Cardiac fibroblast (primary cell): ENCODE measurements at regions not wholly inside any gene's neighbourhood (a gene's known extent, or its start where the extent isn't known, plus 50 kb on each side); places are given as distances from the start of the nearest gene placed in this dataset.

ENCODE experiments used
- DNase-seq, 2 donors: peaks; one replicate each; pipeline versions ENCODE4 v3.0.0 to v3.0.0-alpha.2; 2010; ENCODE audit warnings: low read depth in 2 of 2
- H3K4me3 ChIP-seq, 2 donors: replicated peaks in 1 of 2; 1 replicate in 1 of 2; 2 replicates in 1 of 2; pipeline ENCODE4 v1.5.1; 2011; ENCODE audit warnings: low read depth in 2 of 2, low read length in 2 of 2, mild to moderate bottlenecking in 2 of 2, moderate library complexity in 1 of 2
- CTCF ChIP-seq: IDR thresholded peaks from one replicate; pipeline ENCODE4 v1.5.1; 2011; ENCODE audit warnings: low read depth, mild to moderate bottlenecking, low read length, inconsistent platforms

GRCh38 chr1:229106526-229107125, 164.3 kb upstream of the RAB4A start:
- no peak for DNase-seq
- no peak overlapping the region for H3K4me3 ChIP-seq
- no peak for TF ChIP-seq CTCF

- DNase-seq, result no peak
- no peak for TF ChIP-seq CTCF
- H3K4me3 ChIP-seq, result no peak overlapping the region
Observed at GRCh38 chr1:229107304-229107815, 163.6 kb upstream of the RAB4A start.

- no peak for TF ChIP-seq CTCF
- no peak for DNase-seq
- H3K4me3 ChIP-seq, result no peak overlapping the region
Observed at GRCh38 chr1:229107972-229108371, 162.9 kb upstream of the RAB4A start.

- H3K4me3 ChIP-seq, result no peak overlapping the region
- TF ChIP-seq CTCF, result no peak
- no peak for DNase-seq
Observed at GRCh38 chr1:229108598-229109201, 162.2 kb upstream of the RAB4A start.

- DNase-seq, result no peak
- no peak for TF ChIP-seq CTCF
- no peak overlapping the region for H3K4me3 ChIP-seq
Observed at GRCh38 chr1:229109320-229109761, 161.6 kb upstream of the RAB4A start.

- no peak for DNase-seq
- no peak for TF ChIP-seq CTCF
- H3K4me3 ChIP-seq, result no peak overlapping the region
Observed at GRCh38 chr1:229110986-229111385, 159.9 kb upstream of the RAB4A start.
